Activated T-helper 1 cell treated with anti-CD3 and anti-CD28 coated beads, Interleukin-12 subunit alpha, Interleukin-12 subunit beta, Interleukin-2, Interleukin-4 antibody, amounts not matched to agents 30 ng/mL and 10 ng/mL and 1 ng/mL, durations not matched to agents 14 hours and 24 hours and 36 hours (primary cell): ENCODE measurements at regions not wholly inside any gene's neighbourhood (a gene's known extent, or its start where the extent isn't known, plus 50 kb on each side); places are given as distances from the start of the nearest gene placed in this dataset.
A peak's percentile ranks its signal among the peaks of the same experiment; 100 is the strongest.

Experiments used
- DNase-seq: peaks from one replicate; pipeline ENCODE4 v3.0.0; 2021; ENCODE audit warnings: low spot score
- H3K27ac Mint-ChIP-seq: one replicate; pipeline ENCODE4 v1.8.0; 2021; ENCODE audit warnings: mild to moderate bottlenecking, mixed read lengths
- H3K27me3 Mint-ChIP-seq: one replicate; pipeline ENCODE4 v1.8.0; 2022; ENCODE audit warnings: mild to moderate bottlenecking, moderate library complexity, mixed read lengths; ENCODE audit not compliant: insufficient read depth
- H3K36me3 Mint-ChIP-seq: one replicate; pipeline ENCODE4 v1.8.0; 2021; ENCODE audit warnings: low read depth, mixed read lengths
- H3K4me1 Mint-ChIP-seq: one replicate; pipeline ENCODE4 v1.8.0; 2021; ENCODE audit warnings: low read depth, mixed read lengths
- H3K4me3 Mint-ChIP-seq: one replicate; pipeline ENCODE4 v1.8.0; 2021; ENCODE audit warnings: mild to moderate bottlenecking, moderate library complexity, mixed read lengths
- H3K9me3 Mint-ChIP-seq: one replicate; pipeline ENCODE4 v1.8.0; 2021; ENCODE audit warnings: mixed read lengths
- intact Hi-C: fragments of 100-400 bp; cut with micrococcal nuclease; formaldehyde crosslinking; loops from one replicate; pipeline ENCODE4 v1.15.1; 2024

GRCh38 chr1:42017259-42017658 lies 98.5 kb upstream of the HIVEP3 start:
- H3K4me1 Mint-ChIP-seq = peaks cover 42% of the 10 kb centered on the region
- H3K9me3 Mint-ChIP-seq = peaks cover 6% of the 10 kb centered on the region
- H3K27me3 Mint-ChIP-seq = no peaks in the 10 kb centered on the region
- peaks cover 12% of the 10 kb centered on the region for H3K36me3 Mint-ChIP-seq
- intact Hi-C loops = loop anchor here (1.0 to 5.0 kb wide), 3 partner anchors 18 to 210 kb away; no protein-coding TSS in a partner anchor
- no peak for DNase-seq
- H3K27ac Mint-ChIP-seq = no peak overlapping the region
- H3K4me3 Mint-ChIP-seq = no peak overlapping the region

- H3K4me3 Mint-ChIP-seq = no peak overlapping the region
- no peak for DNase-seq
- H3K27ac Mint-ChIP-seq = no peak overlapping the region
- intact Hi-C loops = loop anchor here (5.0 kb wide), 1 partner anchor 208 kb away; no protein-coding TSS in a partner anchor
- peaks cover 46% of the 10 kb centered on the region for H3K4me1 Mint-ChIP-seq
- peaks cover 11% of the 10 kb centered on the region for H3K36me3 Mint-ChIP-seq
- peaks cover 6% of the 10 kb centered on the region for H3K9me3 Mint-ChIP-seq
- no peaks in the 10 kb centered on the region for H3K27me3 Mint-ChIP-seq
These were observed 96.1 kb upstream of the HIVEP3 start for GRCh38 chr1:42014823-42015222.

- Mint-ChIP-seq H3K4me1 (peaks cover 53% of the 10 kb centered on the region), H3K36me3 (peaks cover 11% of the 10 kb centered on the region), H3K27ac (no peak overlapping the region), H3K9me3 (peaks cover 6% of the 10 kb centered on the region), H3K27me3 (no peaks in the 10 kb centered on the region), H3K4me3 (peak overlapping the region; percentile 53)
- no peak for DNase-seq
- intact Hi-C loops = no loop called here
These were observed 95.3 kb upstream of the HIVEP3 start for GRCh38 chr1:42013881-42014470.

- Mint-ChIP-seq H3K4me3 (no peak overlapping the region), H3K9me3 (no peaks in the 10 kb centered on the region), H3K4me1 (peaks cover 54% of the 10 kb centered on the region), H3K27me3 (no peaks in the 10 kb centered on the region), H3K27ac (no peak overlapping the region), H3K36me3 (peaks cover 9% of the 10 kb centered on the region)
- no peak for DNase-seq
- intact Hi-C loops = no loop called here
These were observed 94.1 kb upstream of the HIVEP3 start for GRCh38 chr1:42012852-42013251.

- Mint-ChIP-seq H3K9me3 (no peaks in the 10 kb centered on the region), H3K27ac (no peak overlapping the region), H3K4me3 (no peak overlapping the region), H3K27me3 (peaks cover 2% of the 10 kb centered on the region), H3K36me3 (peaks cover 13% of the 10 kb centered on the region), H3K4me1 (peaks cover 38% of the 10 kb centered on the region)
- intact Hi-C loops = no loop called here
- no peak for DNase-seq
These were observed 91.7 kb upstream of the HIVEP3 start for GRCh38 chr1:42010381-42010780.

GRCh38 chr1:42008264-42008663 lies 89.5 kb upstream of the HIVEP3 start:
- Mint-ChIP-seq H3K4me3 (no peak overlapping the region), H3K27me3 (peaks cover 2% of the 10 kb centered on the region), H3K9me3 (no peaks in the 10 kb centered on the region), H3K27ac (no peak overlapping the region), H3K4me1 (peaks cover 20% of the 10 kb centered on the region), H3K36me3 (peaks cover 8% of the 10 kb centered on the region)
- intact Hi-C loops = no loop called here
- DNase-seq = no peak

GRCh38 chr1:42006836-42007235 lies 88.1 kb upstream of the HIVEP3 start:
- Mint-ChIP-seq H3K4me3 (no peak overlapping the region), H3K4me1 (peaks cover 20% of the 10 kb centered on the region), H3K27me3 (peaks cover 2% of the 10 kb centered on the region), H3K27ac (no peak overlapping the region), H3K36me3 (peaks cover 6% of the 10 kb centered on the region), H3K9me3 (no peaks in the 10 kb centered on the region)
- intact Hi-C loops = no loop called here
- no peak for DNase-seq

- Mint-ChIP-seq H3K27ac (no peak overlapping the region), H3K9me3 (no peaks in the 10 kb centered on the region), H3K4me1 (peaks cover 15% of the 10 kb centered on the region), H3K4me3 (no peak overlapping the region), H3K36me3 (peaks cover 4% of the 10 kb centered on the region), H3K27me3 (peaks cover 2% of the 10 kb centered on the region)
- intact Hi-C loops = no loop called here
- DNase-seq = no peak
These were observed 87.4 kb upstream of the HIVEP3 start for GRCh38 chr1:42006093-42006492.

- intact Hi-C loops = no loop called here
- H3K4me1 Mint-ChIP-seq = peaks cover 15% of the 10 kb centered on the region
- peaks cover 4% of the 10 kb centered on the region for H3K36me3 Mint-ChIP-seq
- no peak for DNase-seq
- peaks cover 2% of the 10 kb centered on the region for H3K27me3 Mint-ChIP-seq
- no peaks in the 10 kb centered on the region for H3K9me3 Mint-ChIP-seq
- H3K4me3 Mint-ChIP-seq = no peak overlapping the region
- no peak overlapping the region for H3K27ac Mint-ChIP-seq
These were observed 86.8 kb upstream of the HIVEP3 start for GRCh38 chr1:42005530-42005929.

- Mint-ChIP-seq H3K27me3 (peaks cover 2% of the 10 kb centered on the region), H3K27ac (no peak overlapping the region)
These were observed 86.1 kb upstream of the HIVEP3 start for GRCh38 chr1:42004860-42005259.

GRCh38 chr1:42004322-42004721 lies 85.6 kb upstream of the HIVEP3 start:
- Mint-ChIP-seq H3K27me3 (peaks cover 2% of the 10 kb centered on the region), H3K9me3 (no peaks in the 10 kb centered on the region), H3K4me1 (peaks cover 12% of the 10 kb centered on the region), H3K36me3 (peaks cover 4% of the 10 kb centered on the region), H3K27ac (no peak overlapping the region), H3K4me3 (no peak overlapping the region)
- no peak for DNase-seq
- intact Hi-C loops = no loop called here

More at GRCh38 chr1:42004860-42005259, 86.1 kb upstream of the HIVEP3 start:
- peaks cover 4% of the 10 kb centered on the region for H3K36me3 Mint-ChIP-seq
- H3K4me3 Mint-ChIP-seq = no peak overlapping the region
- H3K9me3 Mint-ChIP-seq = no peaks in the 10 kb centered on the region
- no peak for DNase-seq
- H3K4me1 Mint-ChIP-seq = peaks cover 15% of the 10 kb centered on the region
- intact Hi-C loops = no loop called here

GRCh38 chr1:42003433-42003832 lies 84.7 kb upstream of the HIVEP3 start:
- Mint-ChIP-seq H3K4me1 (peaks cover 3% of the 10 kb centered on the region), H3K9me3 (no peaks in the 10 kb centered on the region), H3K4me3 (no peak overlapping the region), H3K27ac (no peak overlapping the region), H3K27me3 (peaks cover 2% of the 10 kb centered on the region), H3K36me3 (peaks cover 4% of the 10 kb centered on the region)
- intact Hi-C loops = no loop called here
- DNase-seq = no peak

- Mint-ChIP-seq H3K4me1 (no peaks in the 10 kb centered on the region), H3K9me3 (no peaks in the 10 kb centered on the region), H3K36me3 (peaks cover 4% of the 10 kb centered on the region), H3K4me3 (no peak overlapping the region), H3K27ac (no peak overlapping the region), H3K27me3 (peaks cover 2% of the 10 kb centered on the region)
- intact Hi-C loops = no loop called here
- DNase-seq = no peak
These were observed 83.5 kb upstream of the HIVEP3 start for GRCh38 chr1:42002220-42002619.

GRCh38 chr1:42000766-42001165 lies 82.0 kb upstream of the HIVEP3 start:
- H3K4me1 Mint-ChIP-seq = no peaks in the 10 kb centered on the region
- H3K36me3 Mint-ChIP-seq = no peaks in the 10 kb centered on the region
- H3K27ac Mint-ChIP-seq = no peak overlapping the region
- no peaks in the 10 kb centered on the region for H3K27me3 Mint-ChIP-seq
- no peak for DNase-seq
- H3K4me3 Mint-ChIP-seq = no peak overlapping the region
- intact Hi-C loops = no loop called here
- peaks cover under 1% of the 10 kb centered on the region for H3K9me3 Mint-ChIP-seq
